ENCODE measurements at regions not wholly inside any gene's neighbourhood (a gene's known extent, or its start where the extent isn't known, plus 50 kb on each side); places are given as distances from the start of the nearest gene placed in this dataset.

GRCh38 chr18:31241900-31242409, 76.0 kb upstream of the DSG1 start:
- FAIRE-seq (peak; percentile 90), DNase-seq (ENCODE audit: low read depth in 1 of 2, low spot score in 2 of 2) (peak; percentile 23 to 84)
- no peaks in the 10 kb centered on the region for H3K79me2 ChIP-seq (ENCODE audit: control insufficient read depth in 1 of 2, insufficient read depth in 2 of 2, low read length in 2 of 2)
- no peaks in the 10 kb centered on the region for H3K27me3 ChIP-seq (replicated peaks in 1 of 4; ENCODE audit: control insufficient read depth in 3 of 4, extremely low read depth in 1 of 4, insufficient read depth in 3 of 4, low read length in 3 of 4)
- TF ChIP-seq CTCF (IDR thresholded peaks at IDR 0.05; ENCODE audit: control extremely low read depth in 1 of 3, insufficient read depth in 1 of 3, low read depth in 1 of 3, low read length in 3 of 3) (peak; percentile 60 to 84 (median 79)), KDM5A (IDR thresholded peaks at IDR 0.05; ENCODE audit: low read length) (no peak), RAD21 (IDR thresholded peaks at IDR 0.05 in 1 of 2, conservative IDR thresholded peaks at IDR 0.05 in 1 of 2; ENCODE audit: low read depth in 2 of 2, low read length in 2 of 2) (peak; percentile 57 to 68)
- no peak overlapping the region for H4K5ac ChIP-seq (ENCODE audit: insufficient read length, low read depth, low read length)
- no peak overlapping the region for H2BK20ac ChIP-seq (ENCODE audit: low read length)
- POLR2A ChIA-PET (ENCODE audit: partially characterized antibody), result no interaction called here
- no peak overlapping the region for H3K27ac ChIP-seq (ENCODE audit: low read depth, low read length)
- no peak overlapping the region for H3K56ac ChIP-seq (replicated peaks; ENCODE audit: insufficient read length, low read depth, low read length)
- H3K14ac ChIP-seq (ENCODE audit: insufficient read length), result no peak overlapping the region
- H3K9ac ChIP-seq (replicated peaks in 1 of 4; ENCODE audit: extremely low read depth in 1 of 4, low read depth in 3 of 4, low read length in 3 of 4), result no peak overlapping the region
- no peak overlapping the region for H3K4ac ChIP-seq (replicated peaks; ENCODE audit: insufficient read length, low read depth, low read length)
- no peak overlapping the region for H2BK12ac ChIP-seq (ENCODE audit: low read depth, low read length)
- no peak overlapping the region for H4K91ac ChIP-seq (replicated peaks; ENCODE audit: insufficient read length, low read length)
- H3K23me2 ChIP-seq (ENCODE audit: low read depth, low read length), result no peaks in the 10 kb centered on the region
- CTCF ChIA-PET (ENCODE audit: partially characterized antibody), result interaction anchor here (0.6 to 2.9 kb wide), 31 partner anchors 8 to 169 kb away, joined by 3 to 15 read pairs (median 4); no protein-coding TSS in a partner anchor
- no peaks in the 10 kb centered on the region for H3K9me3 ChIP-seq (ENCODE audit: insufficient read depth in 2 of 2, low read depth in 1 of 2, low read length in 1 of 2)
- no peak overlapping the region for H4K8ac ChIP-seq (ENCODE audit: extremely low read depth, insufficient read depth, low read length)
- H3K4me2 ChIP-seq (ENCODE audit: insufficient read depth in 1 of 2, low read depth in 2 of 2, low read length in 2 of 2), result no peak overlapping the region
- H2BK5ac ChIP-seq (ENCODE audit: low read depth, low read length), result no peak overlapping the region
- no peak overlapping the region for H2BK120ac ChIP-seq (replicated peaks; ENCODE audit: low read depth, low read length)
- H2BK15ac ChIP-seq (ENCODE audit: low read length), result no peak overlapping the region
- H2AK5ac ChIP-seq (ENCODE audit: low read depth, low read length), result no peak overlapping the region
- no peak overlapping the region for H3K23ac ChIP-seq (ENCODE audit: insufficient read length)
- no peaks in the 10 kb centered on the region for H3K36me3 ChIP-seq (ENCODE audit: control insufficient read depth in 2 of 4, insufficient read depth in 4 of 4, low read length in 3 of 4)
- peak overlapping the region; percentile 99 for H2AFZ ChIP-seq (ENCODE audit: low read length)
- WGBS, 2 experiments (ENCODE audit: extremely low coverage in 1 of 2, insufficient coverage in 1 of 2, insufficient read length in 1 of 2, insufficient replicate concordance in 2 of 2, low coverage in 1 of 2, low lambda C conversion rate in 2 of 2, missing lambda C conversion rate in 1 of 2), result 15% methylated on average over 2 of the region's 2 CpGs; no CpG with 5 or more reads in 1 of the 2 experiments
- no peak overlapping the region for H3K18ac ChIP-seq (ENCODE audit: extremely low read depth, low read length)
- H3K4me1 ChIP-seq (replicated peaks in 1 of 4; ENCODE audit: control insufficient read depth in 3 of 4, insufficient read depth in 4 of 4, low read length in 3 of 4), result peaks cover 0 to 18% (median 8%) of the 10 kb centered on the region in 4 experiments; a peak in 4 of 7 replicates
- H4K20me1 ChIP-seq (replicated peaks in 1 of 2; ENCODE audit: control insufficient read depth in 1 of 2, insufficient read depth in 2 of 2, low read length in 2 of 2), result no peaks in the 10 kb centered on the region
- no peak overlapping the region for H3K4me3 ChIP-seq (ENCODE audit: extremely low read depth in 1 of 4, insufficient read depth in 2 of 4, low read depth in 3 of 4, low read length in 4 of 4)
- H3K79me1 ChIP-seq (ENCODE audit: low read depth, low read length), result no peaks in the 10 kb centered on the region

All from H1 (cell line).